ENCODE measurements at regions not wholly inside any gene's neighbourhood (a gene's known extent, or its start where the extent isn't known, plus 50 kb on each side); places are given as distances from the start of the nearest gene placed in this dataset.

DNA sequence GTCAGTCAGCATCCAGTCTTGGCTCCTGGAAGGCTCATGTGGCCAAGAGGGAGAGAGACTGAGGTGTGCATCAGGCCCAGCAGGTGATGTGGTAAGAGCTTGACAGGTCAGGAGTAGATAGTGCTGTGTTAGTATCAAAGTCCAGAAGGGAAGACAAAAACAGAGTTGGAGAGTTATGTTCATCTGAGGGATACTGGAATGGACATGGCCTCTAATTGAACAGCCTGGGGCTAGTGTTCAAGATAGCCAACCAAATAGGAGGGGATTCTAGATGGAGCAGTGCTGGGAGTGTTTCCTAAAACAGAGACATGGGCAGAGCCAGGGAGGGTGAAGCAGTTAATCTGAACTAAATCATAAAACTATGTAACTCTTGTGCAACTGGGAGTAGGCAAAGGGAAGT lies 120.7 kb upstream of the MARK1 start:
- peaks cover 49% of the 10 kb centered on the region for H3K27me3 Mint-ChIP-seq
- DNase-seq (ENCODE audit: low spot score in 2 of 2) (no peak), ATAC-seq (replicated peaks; ENCODE audit: extremely low read depth, poor library complexity, severe bottlenecking) (no peak)
- H3K27ac Mint-ChIP-seq (ENCODE audit: low read depth), result no peak overlapping the region
- no peak overlapping the region for H3K4me3 Mint-ChIP-seq
- H3K9me3 Mint-ChIP-seq, result no peaks in the 10 kb centered on the region
- no peaks in the 10 kb centered on the region for H3K36me3 Mint-ChIP-seq (ENCODE audit: insufficient read depth)
- no peaks in the 10 kb centered on the region for H3K4me1 Mint-ChIP-seq

DNA sequence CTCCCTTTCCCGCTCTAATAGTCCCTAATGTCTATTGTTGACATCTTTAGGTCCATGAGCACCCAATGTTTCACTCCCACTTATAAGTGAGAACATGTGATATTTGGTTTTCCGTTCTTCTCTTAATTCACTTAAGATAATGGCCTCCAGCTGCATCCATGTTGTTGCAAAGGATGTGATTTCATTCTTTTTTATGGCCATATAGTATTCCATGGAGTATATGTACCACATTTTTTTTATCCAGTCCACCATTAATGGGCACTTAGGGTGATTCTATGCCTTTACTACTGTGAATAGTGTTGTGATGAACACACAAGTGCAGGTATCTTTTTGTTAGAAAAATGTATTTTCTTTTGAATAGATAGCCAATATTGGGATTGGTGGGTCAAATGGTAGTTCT lies 126.0 kb upstream of the RAB3GAP2 start:
- Mint-ChIP-seq H3K4me1 (no peaks in the 10 kb centered on the region), H3K27me3 (peaks cover 74% of the 10 kb centered on the region), H3K4me3 (no peak overlapping the region), H3K27ac (ENCODE audit: low read depth) (no peak overlapping the region), H3K9me3 (no peaks in the 10 kb centered on the region), H3K36me3 (ENCODE audit: insufficient read depth) (no peaks in the 10 kb centered on the region)
- ATAC-seq (replicated peaks; ENCODE audit: extremely low read depth, poor library complexity, severe bottlenecking) (no peak), DNase-seq (ENCODE audit: low spot score in 2 of 2) (no peak)

- H3K36me3 Mint-ChIP-seq (ENCODE audit: insufficient read depth), result no peaks in the 10 kb centered on the region
- ATAC-seq (replicated peaks; ENCODE audit: extremely low read depth, poor library complexity, severe bottlenecking), result no peak
- DNase-seq (ENCODE audit: low spot score in 2 of 2), result no peak
- H3K9me3 Mint-ChIP-seq, result no peaks in the 10 kb centered on the region
- H3K4me1 Mint-ChIP-seq, result no peaks in the 10 kb centered on the region
- H3K27ac Mint-ChIP-seq (ENCODE audit: low read depth), result no peak overlapping the region
- H3K27me3 Mint-ChIP-seq, result peaks cover 75% of the 10 kb centered on the region
- H3K4me3 Mint-ChIP-seq, result no peak overlapping the region
Observed at GRCh38 chr1:220391491-220391890, 119.2 kb upstream of the RAB3GAP2 start.

DNA sequence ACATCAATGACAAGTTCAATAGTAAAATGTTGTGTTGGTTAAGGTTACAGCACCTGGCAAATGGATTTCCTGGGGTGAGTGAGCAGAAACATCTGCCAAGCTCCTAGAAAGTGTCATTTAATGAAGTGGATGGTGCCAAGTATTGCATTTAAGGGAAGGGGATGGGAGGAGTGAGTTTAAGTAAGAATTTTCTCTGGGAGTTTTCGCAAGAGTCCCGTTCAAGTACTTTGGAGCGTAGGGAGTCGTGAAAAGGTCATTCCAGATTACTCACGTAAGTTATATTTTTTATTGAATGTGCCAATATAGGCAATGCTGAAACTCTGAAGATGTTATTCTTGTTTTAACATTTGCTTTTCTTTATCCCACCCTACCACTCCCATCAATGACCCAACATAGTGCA lies 117.4 kb upstream of the RAB3GAP2 start:
- Mint-ChIP-seq H3K27me3 (peaks cover 64% of the 10 kb centered on the region), H3K9me3 (no peaks in the 10 kb centered on the region), H3K4me3 (no peak overlapping the region), H3K36me3 (ENCODE audit: insufficient read depth) (no peaks in the 10 kb centered on the region), H3K27ac (ENCODE audit: low read depth) (no peak overlapping the region), H3K4me1 (no peaks in the 10 kb centered on the region)
- ATAC-seq (replicated peaks; ENCODE audit: extremely low read depth, poor library complexity, severe bottlenecking) (no peak), DNase-seq (ENCODE audit: low spot score in 2 of 2) (no peak)

DNA sequence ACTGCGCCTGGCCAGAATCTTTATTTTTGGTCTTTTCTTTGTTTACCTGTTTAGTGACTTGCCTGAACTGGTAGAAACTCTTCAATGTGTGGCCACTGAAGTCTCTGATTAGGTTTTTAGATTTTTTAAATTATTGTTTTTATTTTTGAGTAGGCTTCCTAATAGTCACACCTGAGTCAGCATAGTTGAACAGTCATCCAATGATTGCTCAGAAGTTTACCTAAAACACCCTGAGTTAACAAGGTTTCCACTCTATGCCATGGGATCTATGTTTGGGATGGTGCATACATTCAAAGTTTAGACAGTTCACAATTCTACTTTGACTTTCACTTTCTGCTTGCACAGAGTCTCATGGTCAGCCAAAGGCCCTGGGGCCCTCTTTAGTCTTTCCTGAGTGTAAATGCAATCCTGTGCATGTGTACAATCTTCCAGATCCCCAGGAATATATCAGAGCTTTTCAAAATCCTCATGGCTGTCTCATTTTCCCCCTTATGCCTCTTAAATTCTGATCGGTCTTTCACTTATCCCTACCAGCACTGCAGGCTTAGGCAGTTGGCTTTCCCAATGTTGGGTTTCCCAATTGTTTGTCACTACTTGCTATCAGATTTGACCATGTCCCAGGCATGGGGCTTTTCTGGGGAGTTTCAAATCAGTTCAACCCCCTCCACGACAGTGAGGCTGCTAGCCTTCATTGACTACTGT lies 114.4 kb upstream of the RAB3GAP2 start:
- Mint-ChIP-seq H3K27me3 (peaks cover 42% of the 10 kb centered on the region), H3K27ac (ENCODE audit: low read depth) (no peak overlapping the region), H3K4me3 (no peak overlapping the region), H3K9me3 (no peaks in the 10 kb centered on the region), H3K4me1 (no peaks in the 10 kb centered on the region), H3K36me3 (ENCODE audit: insufficient read depth) (no peaks in the 10 kb centered on the region)
- DNase-seq (ENCODE audit: low spot score in 2 of 2) (no peak), ATAC-seq (replicated peaks; ENCODE audit: extremely low read depth, poor library complexity, severe bottlenecking) (no peak)

DNA sequence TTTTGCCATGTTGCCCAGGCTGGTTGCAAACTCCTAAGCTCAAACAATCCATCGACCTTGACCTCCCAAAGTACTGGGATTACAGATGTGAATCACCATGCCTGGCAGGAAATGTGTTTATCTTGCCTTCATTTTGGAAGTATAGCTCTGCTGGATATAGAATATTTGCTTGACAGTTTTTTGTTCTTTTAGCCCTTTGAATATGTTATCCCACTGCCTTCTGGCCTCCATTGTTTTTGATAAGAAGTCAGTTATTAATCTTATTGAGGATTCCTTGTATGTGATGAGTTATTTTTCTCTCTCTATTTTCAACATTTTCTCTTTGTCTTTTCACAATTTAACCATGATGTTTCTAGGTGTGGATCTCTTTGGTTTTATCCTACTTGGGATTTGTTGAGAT lies 112.9 kb upstream of the RAB3GAP2 start:
- H3K36me3 Mint-ChIP-seq (ENCODE audit: insufficient read depth), result no peaks in the 10 kb centered on the region
- DNase-seq (ENCODE audit: low spot score in 2 of 2) (no peak), ATAC-seq (replicated peaks; ENCODE audit: extremely low read depth, poor library complexity, severe bottlenecking) (no peak)
- no peak overlapping the region for H3K27ac Mint-ChIP-seq (ENCODE audit: low read depth)
- H3K27me3 Mint-ChIP-seq, result peaks cover 43% of the 10 kb centered on the region
- H3K4me1 Mint-ChIP-seq, result no peaks in the 10 kb centered on the region
- H3K9me3 Mint-ChIP-seq, result no peaks in the 10 kb centered on the region
- no peak overlapping the region for H3K4me3 Mint-ChIP-seq

- Mint-ChIP-seq H3K4me3 (no peak overlapping the region), H3K4me1 (no peaks in the 10 kb centered on the region), H3K9me3 (no peaks in the 10 kb centered on the region), H3K27ac (ENCODE audit: low read depth) (no peak overlapping the region), H3K36me3 (ENCODE audit: insufficient read depth) (no peaks in the 10 kb centered on the region), H3K27me3 (peaks cover 27% of the 10 kb centered on the region)
- DNase-seq (ENCODE audit: low spot score in 2 of 2) (no peak), ATAC-seq (replicated peaks; ENCODE audit: extremely low read depth, poor library complexity, severe bottlenecking) (no peak)
Observed at GRCh38 chr1:220382994-220383393, 110.7 kb upstream of the RAB3GAP2 start.

GRCh38 chr1:220380885-220381284 lies 108.6 kb upstream of the RAB3GAP2 start:
- H3K27me3 Mint-ChIP-seq, result peaks cover 27% of the 10 kb centered on the region
- H3K4me3 Mint-ChIP-seq, result no peak overlapping the region
- H3K4me1 Mint-ChIP-seq, result no peaks in the 10 kb centered on the region
- no peak overlapping the region for H3K27ac Mint-ChIP-seq (ENCODE audit: low read depth)
- no peaks in the 10 kb centered on the region for H3K36me3 Mint-ChIP-seq (ENCODE audit: insufficient read depth)
- DNase-seq (ENCODE audit: low spot score in 2 of 2) (no peak), ATAC-seq (replicated peaks; ENCODE audit: extremely low read depth, poor library complexity, severe bottlenecking) (no peak)
- no peaks in the 10 kb centered on the region for H3K9me3 Mint-ChIP-seq

DNA sequence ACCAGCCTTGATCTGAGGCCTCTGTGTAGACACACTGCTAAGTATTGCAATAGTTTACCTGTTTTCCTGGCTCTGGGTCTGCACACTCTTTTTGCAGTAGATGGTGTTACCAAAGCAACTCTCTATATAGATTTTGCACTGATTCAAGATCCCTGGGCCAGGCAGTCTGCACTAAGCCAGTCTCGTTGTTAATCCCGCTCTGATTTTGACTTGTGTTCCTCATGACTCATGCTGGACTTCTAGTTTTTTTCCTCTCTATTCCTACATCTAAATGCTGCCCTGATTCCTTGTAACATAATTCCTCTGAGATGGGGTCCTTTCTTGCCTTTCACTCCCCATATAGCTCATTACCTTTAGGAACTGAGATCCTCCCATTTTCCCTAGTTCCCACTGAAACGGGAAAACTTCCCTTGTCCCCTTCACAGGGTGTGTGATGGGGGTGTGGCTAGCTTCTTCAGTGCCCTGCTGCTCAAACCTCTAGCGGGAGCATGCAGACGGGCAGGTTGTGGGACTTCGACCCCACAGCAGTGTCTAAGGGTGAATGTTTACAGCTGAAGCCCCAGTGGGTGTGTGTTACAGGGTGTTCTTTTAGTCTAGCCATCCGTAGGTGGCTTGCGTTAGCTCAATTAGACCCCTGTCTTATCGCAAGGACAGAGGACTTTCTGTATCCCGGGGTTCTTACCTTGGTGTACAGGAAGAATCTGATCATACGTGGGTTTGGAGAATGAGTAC lies 106.5 kb upstream of the RAB3GAP2 start:
- Mint-ChIP-seq H3K27ac (ENCODE audit: low read depth) (no peak overlapping the region), H3K36me3 (ENCODE audit: insufficient read depth) (no peaks in the 10 kb centered on the region), H3K9me3 (no peaks in the 10 kb centered on the region), H3K27me3 (peaks cover 33% of the 10 kb centered on the region), H3K4me3 (no peak overlapping the region), H3K4me1 (no peaks in the 10 kb centered on the region)
- DNase-seq (ENCODE audit: low spot score in 2 of 2) (no peak), ATAC-seq (replicated peaks; ENCODE audit: extremely low read depth, poor library complexity, severe bottlenecking) (no peak)

GRCh38 chr1:220375715-220376114 lies 103.5 kb upstream of the RAB3GAP2 start:
- DNase-seq (ENCODE audit: low spot score in 2 of 2) (no peak), ATAC-seq (replicated peaks; ENCODE audit: extremely low read depth, poor library complexity, severe bottlenecking) (no peak)
- no peaks in the 10 kb centered on the region for H3K36me3 Mint-ChIP-seq (ENCODE audit: insufficient read depth)
- peaks cover 37% of the 10 kb centered on the region for H3K27me3 Mint-ChIP-seq
- no peaks in the 10 kb centered on the region for H3K9me3 Mint-ChIP-seq
- H3K4me1 Mint-ChIP-seq, result no peaks in the 10 kb centered on the region
- H3K4me3 Mint-ChIP-seq, result no peak overlapping the region
- H3K27ac Mint-ChIP-seq (ENCODE audit: low read depth), result no peak overlapping the region

DNA sequence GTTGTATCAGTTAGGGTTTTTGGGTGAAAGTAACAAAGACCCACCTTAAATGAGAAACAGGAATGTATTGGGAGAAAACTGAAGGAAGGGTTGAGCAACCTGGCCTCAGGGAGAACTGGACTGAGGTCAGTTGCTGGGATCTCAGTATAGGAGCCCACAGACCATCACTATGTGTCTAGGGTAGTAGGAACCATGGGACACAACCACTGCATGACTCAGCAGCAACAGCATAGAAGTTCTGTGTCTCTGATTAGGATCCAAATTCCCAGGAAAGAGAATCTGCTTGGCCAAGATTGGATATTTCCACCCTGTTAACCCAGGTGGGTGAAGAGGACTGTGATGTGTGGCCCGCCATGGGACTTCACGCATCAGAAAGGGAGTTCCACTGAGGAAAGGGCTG lies 102.2 kb upstream of the RAB3GAP2 start:
- no peak overlapping the region for H3K4me3 Mint-ChIP-seq
- no peaks in the 10 kb centered on the region for H3K36me3 Mint-ChIP-seq (ENCODE audit: insufficient read depth)
- no peaks in the 10 kb centered on the region for H3K4me1 Mint-ChIP-seq
- H3K27ac Mint-ChIP-seq (ENCODE audit: low read depth), result no peak overlapping the region
- ATAC-seq (replicated peaks; ENCODE audit: extremely low read depth, poor library complexity, severe bottlenecking) (no peak), DNase-seq (ENCODE audit: low spot score in 2 of 2) (no peak)
- H3K9me3 Mint-ChIP-seq, result no peaks in the 10 kb centered on the region
- peaks cover 41% of the 10 kb centered on the region for H3K27me3 Mint-ChIP-seq

DNA sequence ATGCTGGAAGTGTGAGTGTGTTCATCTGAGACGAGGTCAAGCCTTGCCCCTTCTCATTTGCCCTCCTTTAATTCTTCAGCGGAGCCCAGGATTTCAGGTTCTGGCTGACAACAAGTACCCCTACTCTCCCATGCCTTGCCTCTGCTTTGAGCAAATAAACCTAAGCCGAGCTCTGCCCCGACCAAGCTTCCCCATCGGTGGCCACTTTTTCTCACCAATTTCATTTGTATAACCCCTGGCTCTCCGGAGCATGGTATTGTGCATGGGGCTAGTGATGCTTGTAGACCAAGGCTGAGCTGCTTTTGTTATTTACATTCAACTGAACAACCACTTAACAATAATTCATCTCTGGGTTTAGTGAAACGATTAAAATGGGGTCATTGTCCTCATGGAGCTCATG lies 100.2 kb upstream of the RAB3GAP2 start:
- Mint-ChIP-seq H3K4me1 (no peaks in the 10 kb centered on the region), H3K27ac (ENCODE audit: low read depth) (no peak overlapping the region), H3K36me3 (ENCODE audit: insufficient read depth) (no peaks in the 10 kb centered on the region), H3K9me3 (no peaks in the 10 kb centered on the region), H3K4me3 (no peak overlapping the region), H3K27me3 (peaks cover 55% of the 10 kb centered on the region)
- DNase-seq (ENCODE audit: low spot score in 2 of 2), result no peak
- no peak for ATAC-seq (replicated peaks; ENCODE audit: extremely low read depth, poor library complexity, severe bottlenecking)

- peaks cover 56% of the 10 kb centered on the region for H3K27me3 Mint-ChIP-seq
- no peaks in the 10 kb centered on the region for H3K4me1 Mint-ChIP-seq
- H3K36me3 Mint-ChIP-seq (ENCODE audit: insufficient read depth), result no peaks in the 10 kb centered on the region
- no peak overlapping the region for H3K27ac Mint-ChIP-seq (ENCODE audit: low read depth)
- DNase-seq (ENCODE audit: low spot score in 2 of 2), result no peak
- H3K9me3 Mint-ChIP-seq, result no peaks in the 10 kb centered on the region
- no peak for ATAC-seq (replicated peaks; ENCODE audit: extremely low read depth, poor library complexity, severe bottlenecking)
- H3K4me3 Mint-ChIP-seq, result no peak overlapping the region
Observed at GRCh38 chr1:220371324-220371723, 99.1 kb upstream of the RAB3GAP2 start.

Data from central memory CD8-positive, alpha-beta T cell (primary cell).